ENCODE measurements at regions not wholly inside any gene's neighbourhood (a gene's known extent, or its start where the extent isn't known, plus 50 kb on each side); places are given as distances from the start of the nearest gene placed in this dataset.
"Not testable (repeated sequence)": the region's sequence is repeated elsewhere in the genome, so short reads cannot be mapped to it uniquely, and the experiment has no call there.

DNA sequence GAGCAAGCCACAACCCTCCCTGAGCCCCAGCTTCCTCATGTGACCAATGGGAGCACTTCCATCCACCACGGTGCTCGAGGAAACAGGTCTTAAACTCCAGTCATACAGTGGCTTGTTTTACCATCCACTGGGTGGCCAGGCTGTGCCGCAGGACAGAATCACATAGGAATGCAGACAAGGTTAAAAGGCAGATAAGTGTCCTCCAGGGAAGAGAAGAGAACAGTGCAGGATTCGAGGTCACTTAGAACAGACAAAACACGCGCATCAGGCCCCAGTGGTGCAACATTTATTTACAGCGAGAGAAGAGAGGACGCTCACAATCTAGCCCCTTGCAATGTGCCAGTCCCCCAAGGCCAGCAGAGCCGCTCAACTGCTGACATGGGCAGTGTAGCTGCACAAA lies 92.8 kb downstream of the TMEM130 start:
- DNase-seq: no peak

GRCh38 chr7:98778421-98778820 lies 91.4 kb downstream of the TMEM130 start:
- no peak for DNase-seq

GRCh38 chr7:98779800-98780587 lies 89.8 kb downstream of the TMEM130 start:
- DNase-seq: no peak

- no peak for DNase-seq
These were observed 85.5 kb downstream of the TMEM130 start for GRCh38 chr7:98784216-98784785.

- DNase-seq: no peak
These were observed 83.8 kb downstream of the TMEM130 start for GRCh38 chr7:98785929-98786571.

DNA sequence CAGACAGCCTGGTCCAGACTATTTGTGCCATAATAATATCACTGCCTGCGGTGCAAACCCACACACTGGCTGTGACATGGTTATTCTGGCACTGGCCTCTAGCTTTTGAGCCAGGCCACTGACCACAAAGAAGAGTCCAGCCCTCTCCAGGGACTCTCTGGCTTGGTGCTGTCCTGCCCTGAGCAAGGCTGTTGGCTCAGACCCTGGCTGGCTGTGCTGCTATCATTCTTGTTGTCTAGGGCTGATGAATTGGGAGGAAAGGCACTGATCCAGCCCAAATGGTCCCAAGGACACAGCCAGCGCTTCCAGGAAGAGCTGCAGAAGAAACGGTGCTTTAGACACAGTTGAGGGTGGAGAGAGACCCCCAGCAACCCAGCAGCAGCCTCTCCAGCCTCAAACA lies 80.8 kb downstream of the TMEM130 start:
- DNase-seq: no peak

- DNase-seq: not testable (repeated sequence)
These were observed 75.4 kb downstream of the TMEM130 start for GRCh38 chr7:98794453-98794852.

DNA sequence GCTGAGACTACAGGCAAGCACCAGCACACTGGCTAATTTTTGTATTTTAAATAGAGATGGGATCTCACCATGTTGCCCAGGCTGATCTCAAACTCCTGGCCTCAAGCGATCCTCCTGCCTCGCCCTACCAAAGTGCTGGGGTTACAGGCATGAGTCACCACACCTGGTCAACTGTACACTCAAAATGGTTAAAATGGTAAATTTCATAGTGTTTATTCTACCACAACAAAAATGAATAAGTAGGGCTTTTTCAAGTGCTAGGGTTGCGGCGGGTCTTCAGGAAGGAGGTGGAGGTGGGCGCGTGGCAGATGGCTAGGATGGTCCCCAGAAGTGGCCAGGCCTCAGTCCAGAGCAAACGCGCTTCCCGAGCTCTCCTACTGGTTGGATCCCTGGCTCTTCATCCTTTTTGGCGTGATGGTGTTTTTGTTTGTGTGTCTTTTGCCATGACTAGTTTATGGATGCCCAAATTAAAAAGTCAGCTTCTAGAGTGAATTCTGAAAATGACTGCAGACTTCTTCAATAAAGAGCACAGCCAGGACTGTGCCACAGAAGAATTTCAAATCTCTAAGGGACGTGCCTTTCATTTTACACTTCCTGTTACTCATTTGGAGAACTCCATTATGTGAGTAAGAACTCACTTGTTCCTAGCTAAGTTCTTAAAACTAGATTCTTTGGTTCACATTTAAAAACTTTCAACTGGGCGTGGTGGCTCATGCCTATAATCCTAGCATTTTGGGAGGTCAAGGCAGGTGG lies 73.9 kb downstream of the TMEM130 start:
- DNase-seq: no peak

Data from activated CD4-positive, alpha-beta T cell treated with anti-CD3 and anti-CD28 coated beads, Interleukin-2, amount 50 U/mL, for 4 hours (primary cell).